ENCODE measurements at regions not wholly inside any gene's neighbourhood (a gene's known extent, or its start where the extent isn't known, plus 50 kb on each side); places are given as distances from the start of the nearest gene placed in this dataset.
"Not testable (repeated sequence)": the region's sequence is repeated elsewhere in the genome, so short reads cannot be mapped to it uniquely, and the experiment has no call there.

DNA sequence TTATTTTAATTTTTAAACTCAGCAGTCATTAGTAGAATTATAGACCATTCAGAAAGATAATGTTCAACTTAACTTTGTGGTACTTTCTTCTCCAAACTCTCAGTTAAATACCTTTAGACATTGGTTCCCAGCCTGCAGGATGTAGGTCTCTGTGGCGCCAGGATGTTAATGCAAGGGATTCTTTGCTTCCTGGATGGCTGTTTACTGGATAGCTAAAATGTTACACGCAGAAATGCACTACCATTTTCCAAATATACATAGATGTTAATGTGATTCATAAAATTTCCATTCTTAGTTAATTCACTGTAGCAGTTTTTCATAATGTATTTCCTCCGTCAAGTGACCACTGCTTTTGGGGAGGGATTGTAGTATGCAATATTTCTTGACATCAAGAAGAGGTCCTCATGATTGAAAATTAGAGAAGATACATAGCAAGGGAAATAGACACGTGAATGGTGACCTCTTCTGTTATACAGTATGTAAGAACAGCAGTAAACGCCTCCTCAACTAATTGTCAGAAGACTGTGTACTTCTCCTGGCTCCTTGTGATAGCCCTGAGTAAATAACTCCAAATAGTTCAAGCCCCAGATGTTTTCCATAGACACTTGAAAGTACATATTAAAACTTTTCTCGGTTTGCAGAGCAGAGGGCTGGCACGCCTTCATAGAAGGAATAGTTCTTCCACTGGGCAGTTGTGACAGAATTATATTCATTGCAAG, 128.8 kb downstream of the LCA5 start:
- no peak overlapping the region for H3K4me3 ChIP-seq (ENCODE audit: low read depth, low read length)
- TF ChIP-seq, protein P1, sequence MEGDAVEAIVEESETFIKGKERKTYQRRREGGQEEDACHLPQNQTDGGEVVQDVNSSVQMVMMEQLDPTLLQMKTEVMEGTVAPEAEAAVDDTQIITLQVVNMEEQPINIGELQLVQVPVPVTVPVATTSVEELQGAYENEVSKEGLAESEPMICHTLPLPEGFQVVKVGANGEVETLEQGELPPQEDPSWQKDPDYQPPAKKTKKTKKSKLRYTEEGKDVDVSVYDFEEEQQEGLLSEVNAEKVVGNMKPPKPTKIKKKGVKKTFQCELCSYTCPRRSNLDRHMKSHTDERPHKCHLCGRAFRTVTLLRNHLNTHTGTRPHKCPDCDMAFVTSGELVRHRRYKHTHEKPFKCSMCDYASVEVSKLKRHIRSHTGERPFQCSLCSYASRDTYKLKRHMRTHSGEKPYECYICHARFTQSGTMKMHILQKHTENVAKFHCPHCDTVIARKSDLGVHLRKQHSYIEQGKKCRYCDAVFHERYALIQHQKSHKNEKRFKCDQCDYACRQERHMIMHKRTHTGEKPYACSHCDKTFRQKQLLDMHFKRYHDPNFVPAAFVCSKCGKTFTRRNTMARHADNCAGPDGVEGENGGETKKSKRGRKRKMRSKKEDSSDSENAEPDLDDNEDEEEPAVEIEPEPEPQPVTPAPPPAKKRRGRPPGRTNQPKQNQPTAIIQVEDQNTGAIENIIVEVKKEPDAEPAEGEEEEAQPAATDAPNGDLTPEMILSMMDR (conservative IDR thresholded peaks at IDR 0.05; ENCODE audit: low read depth, low read length): no peak
- DNase-seq (ENCODE audit: low read depth): no peak

DNA sequence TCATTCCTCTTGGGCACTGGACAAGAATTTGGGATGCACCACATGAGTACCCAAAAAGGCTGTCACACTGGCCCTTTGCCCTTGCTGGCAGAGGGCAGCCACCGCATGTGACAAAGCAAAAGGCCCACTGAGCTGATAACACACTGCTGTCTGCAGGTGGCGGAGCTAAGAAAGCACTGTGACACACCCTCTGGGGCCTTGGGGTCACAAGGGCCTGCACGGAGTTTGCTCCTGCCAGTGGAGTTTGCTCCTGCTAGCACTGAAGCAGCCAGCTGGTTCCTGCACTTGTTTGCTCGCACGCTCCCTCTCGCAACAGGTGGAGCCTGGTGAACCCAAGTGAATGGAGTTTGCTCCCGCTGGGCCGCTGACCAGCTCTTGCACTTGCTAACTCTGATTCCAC, 132.6 kb downstream of the LCA5 start:
- TF ChIP-seq, protein P1 (conservative IDR thresholded peaks at IDR 0.05; ENCODE audit: low read depth, low read length): no peak
- H3K4me3 ChIP-seq (ENCODE audit: low read depth, low read length): no peak overlapping the region
- DNase-seq (ENCODE audit: low read depth): no peak

DNA sequence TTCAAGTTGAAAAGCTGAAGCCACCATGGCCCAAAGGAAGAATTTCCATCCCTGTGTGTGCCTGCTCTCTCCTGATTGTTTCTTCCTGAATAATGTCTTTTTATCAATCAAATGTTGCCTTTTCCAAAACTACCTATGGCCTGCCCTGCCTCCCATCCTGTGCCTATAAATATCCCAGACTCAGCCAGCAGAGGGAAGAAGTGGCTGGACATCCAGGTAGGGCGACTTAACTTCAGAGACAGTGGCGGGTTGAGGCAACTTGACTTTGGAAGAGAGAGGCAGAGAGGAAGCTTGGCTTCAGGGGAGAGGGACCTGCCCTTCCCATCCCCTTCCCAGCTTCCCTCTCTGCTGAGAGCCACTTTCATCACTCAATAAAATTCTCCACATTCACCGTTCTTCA, 133.0 kb downstream of the LCA5 start:
- TF ChIP-seq, protein P1 (conservative IDR thresholded peaks at IDR 0.05; ENCODE audit: low read depth, low read length): peak; percentile 8

DNA sequence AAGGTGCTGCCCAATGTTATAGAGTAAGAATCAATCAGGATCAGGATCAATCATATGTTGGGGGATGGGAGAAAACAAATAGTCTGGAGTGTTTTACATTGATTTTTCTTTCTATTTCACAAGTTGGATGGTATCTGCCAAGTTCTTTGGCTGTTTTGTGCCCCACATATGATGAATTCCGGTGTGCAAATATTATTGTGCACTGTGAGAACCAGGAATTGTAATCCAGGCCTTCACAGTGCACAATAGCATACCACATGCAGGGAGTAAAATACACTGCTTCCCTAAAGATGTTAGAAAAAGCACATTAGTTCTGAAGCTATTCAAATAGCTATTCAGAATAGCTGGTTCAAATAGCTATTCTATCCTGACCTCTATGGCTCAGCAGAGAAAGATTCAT, 133.7 kb downstream of the LCA5 start:
- no peak for DNase-seq (ENCODE audit: low read depth)
- TF ChIP-seq, protein P1 (conservative IDR thresholded peaks at IDR 0.05; ENCODE audit: low read depth, low read length): no peak
- H3K4me3 ChIP-seq (ENCODE audit: low read depth, low read length): no peak overlapping the region

More for the DNA sequence above, 133.0 kb downstream of the LCA5 start:
- no peak for DNase-seq (ENCODE audit: low read depth)
- H3K4me3 ChIP-seq (ENCODE audit: low read depth, low read length): no peak overlapping the region

DNA sequence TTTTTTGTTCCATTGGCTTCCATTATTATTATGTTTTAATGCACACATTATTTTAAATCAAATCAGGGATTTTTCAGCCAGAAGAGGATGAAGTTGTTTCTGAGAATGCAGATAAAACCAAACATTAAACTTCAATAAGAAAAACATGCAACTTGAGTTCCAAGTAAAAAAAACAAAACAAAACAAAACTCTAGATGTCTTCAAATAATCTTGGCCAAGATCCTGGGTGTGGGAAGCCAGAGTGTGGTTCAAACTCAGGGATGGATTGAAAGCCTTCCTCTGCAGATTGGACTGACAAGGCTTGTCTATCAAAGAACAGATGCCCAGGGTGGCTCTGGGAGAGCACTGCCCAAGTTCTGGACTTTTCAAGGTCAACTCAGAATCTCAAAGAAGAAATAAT, 134.1 kb downstream of the LCA5 start:
- no peak overlapping the region for H3K4me3 ChIP-seq (ENCODE audit: low read depth, low read length)
- TF ChIP-seq, protein P1 (conservative IDR thresholded peaks at IDR 0.05; ENCODE audit: low read depth, low read length): no peak
- DNase-seq (ENCODE audit: low read depth): no peak

DNA sequence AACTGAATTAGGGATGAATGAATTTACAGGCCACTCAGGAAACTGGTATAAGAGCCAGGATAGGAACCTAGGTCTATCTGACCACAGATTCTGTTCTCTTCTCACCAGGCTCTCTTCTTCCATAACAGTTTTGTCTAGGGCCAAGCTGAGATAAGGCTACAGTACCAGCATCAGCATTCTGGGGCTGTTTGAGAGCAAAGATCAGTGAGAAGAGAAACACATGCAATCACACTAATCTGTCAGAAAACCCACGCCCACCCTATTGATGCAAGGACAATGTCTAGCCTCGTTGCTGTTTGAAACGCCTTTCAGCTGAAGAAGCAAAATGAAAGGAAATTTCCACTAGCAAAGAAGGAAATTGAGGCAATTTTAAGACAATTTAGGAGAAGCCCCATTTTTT, 137.7 kb downstream of the LCA5 start:
- no peak for DNase-seq (ENCODE audit: low read depth)
- TF ChIP-seq, protein P1 (conservative IDR thresholded peaks at IDR 0.05; ENCODE audit: low read depth, low read length): no peak
- no peak overlapping the region for H3K4me3 ChIP-seq (ENCODE audit: low read depth, low read length)

DNA sequence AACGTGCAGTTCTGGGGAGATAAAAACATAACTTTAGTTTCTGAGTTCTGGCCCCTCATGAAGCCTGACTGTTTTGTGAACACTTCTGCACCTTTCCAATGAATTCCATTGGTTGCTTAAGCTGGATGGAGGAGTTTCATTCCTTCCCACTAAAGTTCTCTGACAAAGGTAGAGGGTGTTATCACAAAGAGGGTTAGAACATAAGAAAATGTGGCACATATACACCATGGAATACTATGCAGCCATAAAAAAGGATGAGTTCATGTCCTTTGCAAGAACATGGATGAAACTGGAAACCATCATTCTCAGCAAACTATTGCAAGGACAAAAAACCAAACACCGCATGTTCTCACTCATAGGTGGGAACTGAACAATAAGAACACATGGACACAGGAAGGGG, 138.6 kb downstream of the LCA5 start:
- not testable (repeated sequence) for H3K4me3 ChIP-seq (ENCODE audit: low read depth, low read length); DNase-seq (ENCODE audit: low read depth)

All from choroid plexus epithelial cell (primary cell).